Thoracic aorta (tissue), 2 donors: ENCODE measurements at regions not wholly inside any gene's neighbourhood (a gene's known extent, or its start where the extent isn't known, plus 50 kb on each side); places are given as distances from the start of the nearest gene placed in this dataset.

ENCODE experiments used
- ATAC-seq: fragments of 150-250 bp; one replicate; pipeline ENCODE4 v1.8.0; 2017; ENCODE audit warnings: low read depth; ENCODE audit not compliant: insufficient number of reproducible peaks, low FRiP score
- DNase-seq: peaks from one replicate; pipeline ENCODE4 v3.0.0-alpha.2; 2020; ENCODE audit warnings: low spot score
- H3K27ac ChIP-seq, 2 donors: fragments of 200-600 bp; sonication (generic); 1 replicate in 1 of 2; 2 replicates in 1 of 2; pipeline ENCODE4 v1.5.1; 2016; ENCODE audit warnings: mild to moderate bottlenecking in 2 of 2, moderate library complexity in 2 of 2
- H3K27me3 ChIP-seq: fragments of 200-600 bp; sonication (generic); replicated peaks from 2 replicates; pipeline ENCODE4 v1.6.0; 2016; ENCODE audit warnings: mild to moderate bottlenecking; ENCODE audit not compliant: insufficient read depth
- H3K36me3 ChIP-seq: fragments of 200-600 bp; sonication (generic); one replicate; pipeline ENCODE4 v1.5.1; 2016
- H3K4me1 ChIP-seq, 2 donors: fragments of 200-600 bp; sonication (generic); 1 replicate in 1 of 2; 2 replicates in 1 of 2; pipeline versions ENCODE4 v1.5.1 to v1.6.0; 2016; ENCODE audit warnings: low read depth in 2 of 2, mild to moderate bottlenecking in 1 of 2; ENCODE audit not compliant: control insufficient read depth in 1 of 2
- H3K4me3 ChIP-seq: fragments of 200-600 bp; sonication (generic); 2 replicates; pipeline ENCODE4 v1.5.1; 2016; ENCODE audit warnings: mild to moderate bottlenecking
- H3K9me3 ChIP-seq: fragments of 200-600 bp; sonication (generic); 2 replicates; pipeline ENCODE4 v1.5.1; 2016
- CTCF ChIP-seq: fragments of 200-600 bp; sonication (generic); IDR thresholded peaks from one replicate; pipeline ENCODE4 v1.5.1; 2019; ENCODE audit warnings: antibody characterized with exemption

DNA sequence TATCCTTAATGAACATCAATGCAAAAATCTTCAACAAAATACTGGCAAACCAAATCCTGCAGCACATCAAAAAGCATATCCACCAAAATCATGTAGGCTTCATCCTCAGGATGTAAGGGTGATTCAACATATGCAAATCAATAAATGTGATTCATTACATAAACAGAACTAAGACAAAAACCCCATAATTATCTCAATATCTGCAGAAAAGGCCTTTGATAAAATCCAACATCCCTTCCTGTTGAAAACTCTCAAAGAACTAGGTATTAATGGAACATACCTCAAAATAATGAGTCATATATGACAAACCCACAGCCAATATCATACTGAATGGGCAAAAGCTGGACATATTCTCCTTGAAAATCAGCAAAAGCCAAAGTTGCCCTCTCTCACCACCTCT lies 54.6 kb upstream of the DEPDC1 start:
- no peak for DNase-seq
- TF ChIP-seq CTCF, result no peak
- no peak for ATAC-seq

GRCh38 chr1:68558321-68559026 lies 61.6 kb upstream of the DEPDC1 start:
- TF ChIP-seq CTCF, result no peak

More for the DNA sequence above, 54.6 kb upstream of the DEPDC1 start:
- H3K36me3 ChIP-seq, result no peaks in the 10 kb centered on the region
- no peaks in the 10 kb centered on the region for H3K9me3 ChIP-seq
- no peak overlapping the region for H3K4me3 ChIP-seq
- H3K27me3 ChIP-seq, result no peaks in the 10 kb centered on the region
- no peaks in the 10 kb centered on the region for H3K4me1 ChIP-seq
- no peak overlapping the region for H3K27ac ChIP-seq

DNA sequence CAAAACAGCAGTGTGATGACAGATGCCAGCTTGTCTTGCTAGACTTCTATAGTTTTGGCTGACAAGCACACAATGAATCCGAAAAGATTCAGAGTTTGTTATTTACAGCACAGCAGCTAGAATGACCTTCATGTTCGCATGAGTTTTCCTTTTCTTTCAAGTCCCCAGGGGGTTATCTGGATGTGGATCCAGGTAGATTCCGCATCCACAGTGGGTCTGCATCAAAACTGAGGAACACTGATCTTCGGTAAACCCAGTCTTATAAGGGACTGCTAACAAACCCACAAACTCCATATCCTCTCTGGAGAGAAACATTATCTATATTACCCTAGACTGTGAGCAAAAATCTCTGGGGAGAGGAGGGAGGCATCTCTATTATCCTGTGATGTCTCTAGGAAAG lies 69.0 kb upstream of the DEPDC1 start:
- H3K27ac ChIP-seq, result no peak overlapping the region
- H3K36me3 ChIP-seq, result no peaks in the 10 kb centered on the region
- no peak for TF ChIP-seq CTCF
- no peaks in the 10 kb centered on the region for H3K27me3 ChIP-seq
- peaks cover under 1 to 2% of the 10 kb centered on the region in 2 donors for H3K4me1 ChIP-seq
- ATAC-seq, result no peak
- no peaks in the 10 kb centered on the region for H3K9me3 ChIP-seq
- no peak for DNase-seq
- H3K4me3 ChIP-seq, result no peak overlapping the region

More at GRCh38 chr1:68558321-68559026, 61.6 kb upstream of the DEPDC1 start:
- H3K27ac ChIP-seq, result no peak overlapping the region
- no peaks in the 10 kb centered on the region for H3K27me3 ChIP-seq
- H3K36me3 ChIP-seq, result no peaks in the 10 kb centered on the region
- no peaks in the 10 kb centered on the region for H3K9me3 ChIP-seq
- no peak for ATAC-seq
- H3K4me1 ChIP-seq, result no peaks in the 10 kb centered on the region
- H3K4me3 ChIP-seq, result no peak overlapping the region
- no peak for DNase-seq

DNA sequence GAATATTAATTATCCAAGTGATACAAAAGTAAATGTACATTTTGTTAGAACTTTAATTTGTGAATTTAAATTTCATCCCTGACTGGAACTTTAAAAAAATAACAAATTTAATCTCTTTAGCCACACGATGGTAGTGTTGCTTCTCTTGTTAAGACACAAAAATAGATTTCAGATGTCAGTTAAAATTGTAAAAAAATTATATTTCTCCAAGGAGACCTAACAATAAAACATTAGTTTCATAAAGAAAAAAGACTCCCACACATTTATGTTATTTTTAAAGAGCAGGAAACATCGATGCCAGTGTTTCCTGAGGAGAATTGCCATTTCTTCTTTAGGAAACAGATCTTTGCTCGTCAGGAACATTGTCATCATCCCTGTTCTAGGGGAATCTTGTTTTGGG lies 74.0 kb upstream of the DEPDC1 start:
- ATAC-seq (no peak), DNase-seq (no peak)
- H3K4me3 ChIP-seq, result no peak overlapping the region
- H3K4me1 ChIP-seq, result peaks cover 9 to 16% of the 10 kb centered on the region in 2 donors
- peak overlapping the region in 1 of 2 donors; percentile 40 for H3K27ac ChIP-seq
- no peaks in the 10 kb centered on the region for H3K9me3 ChIP-seq
- no peaks in the 10 kb centered on the region for H3K36me3 ChIP-seq
- no peaks in the 10 kb centered on the region for H3K27me3 ChIP-seq
- no peak for TF ChIP-seq CTCF

DNA sequence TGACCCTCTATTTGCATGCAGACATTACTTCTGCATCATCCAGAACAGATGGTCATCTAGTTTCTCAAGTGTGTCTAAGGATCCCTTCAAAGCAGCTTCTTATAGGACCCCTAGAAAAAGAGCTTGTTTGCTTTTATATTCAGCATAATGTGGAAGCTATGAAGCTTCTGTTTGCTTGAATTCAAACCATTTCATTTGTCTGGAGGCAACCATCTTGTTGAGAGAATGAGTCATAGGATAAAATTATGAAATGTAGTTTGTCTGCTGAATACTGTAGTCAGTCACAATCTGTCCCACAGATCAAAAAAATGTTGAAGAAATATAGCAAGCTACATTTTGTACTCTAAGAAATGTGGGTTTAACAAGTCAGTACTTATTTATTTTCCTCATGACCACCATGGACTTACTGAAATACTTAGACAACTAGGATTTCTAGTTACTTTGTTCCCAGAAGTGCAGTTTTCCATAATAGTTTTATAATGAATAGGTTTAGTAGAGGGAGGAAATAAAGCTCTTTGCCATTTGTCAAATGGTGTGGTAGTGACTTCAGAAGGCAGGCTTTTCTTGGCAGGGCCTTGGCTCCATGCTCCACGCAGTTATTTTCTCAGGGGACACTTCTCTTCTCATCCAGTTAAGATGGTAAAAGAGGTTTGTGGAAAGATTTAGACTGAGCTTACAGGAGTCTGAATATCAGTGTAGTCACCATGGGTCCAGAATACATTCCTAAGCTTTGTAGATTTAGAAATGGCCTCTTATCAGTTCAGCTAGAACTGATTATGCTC lies 74.8 kb upstream of the DEPDC1 start:
- H3K36me3 ChIP-seq, result no peaks in the 10 kb centered on the region
- TF ChIP-seq CTCF, result no peak
- H3K9me3 ChIP-seq, result no peaks in the 10 kb centered on the region
- H3K4me1 ChIP-seq, result peaks cover 9 to 16% of the 10 kb centered on the region in 2 donors
- ATAC-seq (no peak), DNase-seq (no peak)
- H3K27ac ChIP-seq, result peak overlapping the region; percentile 40 to 61
- H3K4me3 ChIP-seq, result no peak overlapping the region
- no peaks in the 10 kb centered on the region for H3K27me3 ChIP-seq
